ENCODE measurements at regions not wholly inside any gene's neighbourhood (a gene's known extent, or its start where the extent isn't known, plus 50 kb on each side); places are given as distances from the start of the nearest gene placed in this dataset.

DNA sequence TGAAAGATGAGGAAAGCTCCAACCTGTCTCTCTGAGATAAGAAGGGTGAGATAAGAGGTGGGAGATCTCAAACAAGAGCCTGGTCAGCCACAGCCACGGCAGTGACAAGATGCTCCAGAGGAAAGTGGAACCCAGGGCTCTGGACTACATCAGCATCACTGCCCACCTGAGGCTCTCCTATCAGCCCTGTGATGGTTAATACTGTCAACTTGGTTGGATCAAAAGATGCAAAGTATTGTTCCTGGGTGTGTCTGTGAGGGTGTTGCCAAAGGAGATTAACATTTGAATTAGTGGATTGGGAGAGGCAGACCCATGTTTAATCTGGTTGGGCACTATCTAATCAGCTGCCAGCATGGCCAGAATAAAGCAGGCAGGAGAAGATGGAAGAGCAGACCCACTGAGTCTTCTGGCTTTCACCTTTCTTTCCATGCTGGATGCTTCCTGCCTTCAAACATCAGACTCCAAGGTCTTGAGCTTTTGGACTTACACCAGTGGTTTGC is 476.6 kb upstream of the NBEA start:
- DNase-seq, result no peak

GRCh38 chr13:34466301-34466700 is 475.8 kb upstream of the NBEA start:
- no peak for DNase-seq

GRCh38 chr13:34467450-34468083 is 474.5 kb upstream of the NBEA start:
- no peak for DNase-seq

DNA sequence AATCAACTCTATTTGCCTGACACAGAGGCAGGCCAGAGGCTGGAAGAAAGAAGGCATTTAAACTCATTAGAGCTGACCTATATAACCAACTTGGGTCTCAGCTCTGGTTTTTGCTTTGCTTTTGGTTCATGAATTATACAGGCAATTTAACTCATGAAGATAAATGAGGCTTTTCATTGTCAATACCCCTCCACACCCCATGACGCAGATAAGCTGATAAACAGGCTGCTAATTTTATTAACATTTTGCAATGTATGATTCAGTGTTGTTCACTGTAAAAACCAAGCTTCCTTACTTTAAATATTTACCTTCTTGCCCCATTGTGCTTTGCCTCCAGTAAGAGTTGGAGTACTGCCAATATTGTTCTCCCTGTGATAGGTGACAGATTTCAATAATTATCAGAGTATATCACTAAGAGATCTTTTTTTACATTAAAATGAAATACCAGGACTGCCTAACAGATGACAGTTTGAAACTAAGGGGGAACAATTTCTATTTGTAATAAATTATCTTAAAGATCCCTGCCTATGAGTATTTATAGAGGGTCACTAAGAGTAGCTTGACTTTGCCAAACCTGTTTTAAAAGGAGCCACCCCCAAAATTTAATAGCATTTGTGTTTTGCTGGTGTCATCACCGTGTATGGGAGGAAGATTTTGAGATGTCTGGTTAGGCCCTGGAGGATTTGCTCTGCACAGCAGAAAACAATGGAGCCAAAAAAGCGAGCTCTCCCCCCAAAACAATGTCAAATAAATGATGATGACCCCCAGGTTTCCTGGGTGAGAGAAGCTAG is 472.7 kb upstream of the NBEA start:
- DNase-seq, result no peak

DNA sequence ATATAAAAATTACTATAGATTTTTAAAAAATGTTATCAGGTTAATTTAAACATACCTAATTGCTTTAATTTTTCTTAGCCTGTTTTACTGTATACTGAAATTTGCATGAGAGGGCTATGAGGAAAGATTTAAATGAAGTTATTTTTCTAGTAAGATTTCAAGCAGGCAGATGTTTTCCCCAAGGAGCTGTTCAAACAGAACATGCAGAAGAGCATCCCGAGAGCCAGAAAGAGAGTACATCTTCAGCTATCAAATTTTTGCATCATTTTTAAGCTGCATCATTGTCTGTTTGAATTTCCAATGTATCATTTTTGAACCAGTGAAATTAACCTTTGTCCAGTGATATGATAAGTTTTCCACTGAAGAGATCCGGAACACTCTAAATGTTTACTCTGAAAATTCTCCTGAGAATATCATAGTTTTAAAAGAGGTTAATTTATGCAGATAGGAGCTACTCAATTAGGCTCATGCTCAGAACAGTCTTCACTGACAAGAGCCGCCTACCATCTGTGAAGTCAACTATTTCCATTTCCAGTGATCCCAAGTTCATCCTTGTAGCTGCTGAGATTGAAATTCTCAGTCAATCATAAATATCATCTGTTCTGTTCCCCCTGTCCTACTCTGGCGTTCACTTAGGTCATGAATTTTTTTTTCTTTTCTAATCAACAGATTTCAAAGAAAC is 467.7 kb upstream of the NBEA start:
- no peak for DNase-seq

DNA sequence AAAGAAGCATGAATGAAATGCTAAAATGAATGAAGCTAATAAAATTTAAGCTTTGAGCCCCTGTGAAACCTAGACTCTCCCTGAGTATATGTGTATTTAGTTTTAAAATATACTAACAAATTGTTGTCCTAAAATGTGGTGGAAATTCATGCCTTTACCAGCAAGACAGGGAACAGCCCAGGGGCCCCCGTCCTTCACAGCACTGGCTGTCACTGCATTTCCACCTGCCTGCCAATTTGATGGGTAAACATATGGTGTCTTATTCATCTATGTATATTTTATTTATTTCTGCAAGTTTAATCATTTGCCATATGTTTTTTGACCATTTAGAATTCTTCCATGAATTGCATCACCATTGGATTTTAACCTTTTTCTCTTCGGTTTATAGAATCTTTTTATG is 463.7 kb upstream of the NBEA start:
- DNase-seq, result no peak

DNA sequence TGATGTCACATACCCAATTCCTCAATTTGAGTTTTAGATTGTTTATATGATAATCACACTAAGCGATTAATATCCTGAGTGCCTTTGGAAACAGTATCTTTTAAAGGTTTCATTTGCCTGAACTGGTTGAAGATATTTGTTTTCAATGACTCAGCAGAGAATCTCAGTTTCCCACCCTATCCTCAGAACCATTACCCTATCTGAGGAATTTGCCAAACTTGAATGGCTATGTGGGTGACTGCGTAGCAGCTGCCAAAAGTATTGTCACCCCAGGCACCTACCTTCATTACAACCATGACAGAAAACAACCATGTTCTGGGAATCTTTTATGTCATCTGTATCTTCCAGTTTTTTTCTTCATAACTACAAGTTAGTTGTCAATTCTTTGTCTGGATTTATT is 440.1 kb upstream of the NBEA start:
- DNase-seq, result no peak

- no peak for DNase-seq
Observed at GRCh38 chr13:34502621-34503020, 439.4 kb upstream of the NBEA start.

DNA sequence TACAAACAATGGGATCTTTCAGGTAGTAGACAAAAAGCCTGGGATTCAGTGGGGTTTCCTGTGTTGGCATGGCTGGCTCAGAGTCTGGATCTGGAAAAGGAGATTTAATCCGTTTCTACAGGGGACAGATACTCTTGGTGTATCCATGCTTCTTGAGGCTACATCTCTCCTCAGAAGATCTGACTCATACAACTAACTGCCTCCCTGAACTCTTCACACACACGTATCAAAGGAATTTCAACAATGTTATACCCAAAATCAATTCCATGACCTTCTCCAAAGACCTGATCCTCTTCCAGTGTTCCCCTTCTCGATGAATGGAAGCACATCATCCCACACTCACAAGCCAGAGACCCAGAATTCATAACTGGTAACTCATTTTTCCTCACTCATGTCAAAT is 435.3 kb upstream of the NBEA start:
- DNase-seq, result no peak

DNA sequence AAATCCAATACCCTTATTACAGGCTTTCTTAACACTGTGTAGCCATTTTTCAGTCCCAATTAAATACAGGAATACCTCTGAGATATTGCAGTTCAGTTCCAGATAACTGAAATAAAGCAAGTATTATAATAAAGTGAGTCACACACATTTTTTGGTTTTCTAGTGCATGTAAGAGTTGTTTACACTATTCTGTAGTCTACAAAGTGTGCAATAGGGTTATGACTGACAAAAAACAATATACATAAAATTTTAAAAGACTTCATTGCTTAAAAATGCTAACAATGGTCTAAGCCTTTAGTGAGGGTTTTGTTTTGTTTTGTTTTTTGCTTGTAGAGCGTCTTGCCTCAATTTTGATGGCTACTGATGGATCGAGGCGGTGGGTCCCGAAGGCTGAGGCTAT is 434.4 kb upstream of the NBEA start:
- no peak for DNase-seq

DNA sequence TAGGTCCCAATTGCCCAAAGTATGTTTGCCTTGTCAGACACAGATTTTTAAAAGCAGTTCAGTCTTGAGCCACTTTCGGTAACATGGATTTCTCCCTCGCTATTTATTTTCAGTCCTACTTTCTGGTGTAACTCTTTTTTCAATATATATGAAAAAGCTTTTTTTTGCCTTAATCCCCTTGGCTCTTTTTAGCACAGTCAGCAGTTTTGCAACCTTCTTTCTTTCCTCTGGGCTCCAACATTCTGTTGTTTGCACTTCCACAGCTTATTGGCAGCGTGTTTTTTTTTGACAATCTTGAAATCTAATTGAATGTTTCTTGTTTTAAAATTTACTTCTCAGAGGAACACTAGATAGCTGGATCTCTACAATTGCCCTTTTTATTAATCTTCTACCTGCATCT is 429.3 kb upstream of the NBEA start:
- DNase-seq, result no peak

DNA sequence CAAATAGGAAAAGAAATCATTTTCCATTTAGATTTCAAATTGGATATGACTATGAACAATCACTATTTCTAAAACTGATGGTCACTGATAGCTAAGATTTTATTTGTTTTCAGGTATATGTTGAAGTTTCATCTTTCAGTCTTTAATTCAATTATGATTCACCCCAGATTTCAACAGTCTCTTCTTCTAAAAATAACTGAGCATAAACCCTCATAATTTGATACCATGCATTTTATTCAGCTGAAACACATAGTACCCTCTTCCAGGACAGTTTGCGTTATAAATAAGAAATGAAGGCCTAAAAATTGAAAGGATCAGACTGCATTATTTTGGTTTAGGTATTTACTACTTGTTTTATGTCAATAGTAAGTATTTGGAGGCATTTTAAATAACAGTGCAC is 428.5 kb upstream of the NBEA start:
- no peak for DNase-seq

GRCh38 chr13:34515201-34515600 is 426.9 kb upstream of the NBEA start:
- no peak for DNase-seq

DNA sequence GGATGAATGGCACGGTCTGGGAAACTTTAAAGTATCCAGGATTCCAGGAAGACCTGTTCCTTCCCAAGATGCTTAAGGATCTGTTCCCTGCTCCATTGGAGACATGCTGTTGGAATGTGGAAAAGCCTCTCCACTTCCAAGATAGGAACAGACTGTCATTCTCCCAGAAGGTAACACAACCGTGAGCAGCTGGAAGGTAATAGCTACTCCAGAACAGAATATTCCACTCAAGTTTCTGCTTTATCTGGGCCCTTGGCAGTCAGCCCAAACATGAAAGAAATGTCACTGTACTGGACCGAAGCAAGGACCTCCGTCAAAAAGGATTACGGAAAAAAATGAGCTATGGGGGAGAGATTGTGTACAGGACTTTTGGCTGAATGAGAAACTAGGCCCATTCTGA is 420.9 kb upstream of the NBEA start:
- no peak for DNase-seq

- DNase-seq, result no peak
Observed at GRCh38 chr13:34522808-34523207, 419.3 kb upstream of the NBEA start.

- no peak for DNase-seq
Observed at GRCh38 chr13:34523406-34523805, 418.7 kb upstream of the NBEA start.

DNA sequence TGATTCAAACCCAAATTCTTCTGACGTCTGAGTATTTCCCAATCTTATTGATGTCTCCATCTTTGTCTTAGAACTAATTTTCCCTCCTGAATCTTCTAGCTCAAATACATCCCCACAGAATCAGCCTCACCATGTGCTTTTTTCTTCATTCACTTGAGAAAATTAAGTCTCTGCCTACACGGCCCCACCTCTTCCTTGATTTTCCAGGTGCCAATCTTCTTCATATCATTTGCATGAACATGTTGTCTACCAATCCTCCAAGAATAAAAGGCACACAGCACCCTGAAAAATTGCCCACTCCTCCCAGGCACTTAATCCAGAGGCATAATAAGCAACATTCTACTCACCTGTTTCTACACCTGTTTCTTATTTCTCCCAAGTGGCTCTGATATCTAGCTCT is 408.1 kb upstream of the NBEA start:
- no peak for DNase-seq

DNA sequence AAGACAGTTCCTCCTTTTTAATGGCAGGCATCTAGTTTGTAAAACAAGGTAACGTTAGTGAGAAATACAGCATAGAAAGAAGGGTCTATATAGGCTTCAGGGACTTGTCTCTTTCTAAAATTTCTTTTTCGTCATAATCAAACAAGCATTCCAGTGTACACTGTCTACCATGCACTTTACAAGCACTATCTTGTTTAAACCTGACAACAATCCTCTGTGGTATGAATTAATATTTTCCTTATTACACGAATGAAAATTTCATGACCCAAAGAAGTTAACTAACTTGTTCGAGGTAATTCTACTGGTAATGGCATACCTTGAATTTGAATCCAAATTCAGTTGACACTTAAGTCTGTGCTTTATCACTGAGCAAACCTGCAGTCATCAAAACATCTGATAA is 399.7 kb upstream of the NBEA start:
- no peak for DNase-seq

GRCh38 chr13:34543836-34544235 is 398.2 kb upstream of the NBEA start:
- no peak for DNase-seq

DNA sequence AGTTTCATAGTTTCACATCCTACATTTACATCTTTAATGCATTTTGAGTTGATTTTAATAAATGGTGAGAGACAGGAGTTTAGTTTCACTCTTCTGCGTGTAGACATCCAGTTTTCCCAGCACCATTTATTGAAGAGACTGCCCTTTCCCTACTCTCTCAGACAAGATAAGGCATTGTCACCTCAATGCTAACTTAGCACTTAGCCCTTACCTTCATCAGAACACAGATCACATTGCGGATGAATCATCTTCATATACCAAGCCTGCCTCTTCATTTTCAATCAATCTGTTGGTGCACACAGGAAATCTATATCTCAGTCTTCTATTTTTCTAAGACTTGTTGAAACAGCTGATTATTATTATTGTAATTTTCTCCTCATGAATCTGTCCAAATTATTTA is 396.6 kb upstream of the NBEA start:
- no peak for DNase-seq

DNA sequence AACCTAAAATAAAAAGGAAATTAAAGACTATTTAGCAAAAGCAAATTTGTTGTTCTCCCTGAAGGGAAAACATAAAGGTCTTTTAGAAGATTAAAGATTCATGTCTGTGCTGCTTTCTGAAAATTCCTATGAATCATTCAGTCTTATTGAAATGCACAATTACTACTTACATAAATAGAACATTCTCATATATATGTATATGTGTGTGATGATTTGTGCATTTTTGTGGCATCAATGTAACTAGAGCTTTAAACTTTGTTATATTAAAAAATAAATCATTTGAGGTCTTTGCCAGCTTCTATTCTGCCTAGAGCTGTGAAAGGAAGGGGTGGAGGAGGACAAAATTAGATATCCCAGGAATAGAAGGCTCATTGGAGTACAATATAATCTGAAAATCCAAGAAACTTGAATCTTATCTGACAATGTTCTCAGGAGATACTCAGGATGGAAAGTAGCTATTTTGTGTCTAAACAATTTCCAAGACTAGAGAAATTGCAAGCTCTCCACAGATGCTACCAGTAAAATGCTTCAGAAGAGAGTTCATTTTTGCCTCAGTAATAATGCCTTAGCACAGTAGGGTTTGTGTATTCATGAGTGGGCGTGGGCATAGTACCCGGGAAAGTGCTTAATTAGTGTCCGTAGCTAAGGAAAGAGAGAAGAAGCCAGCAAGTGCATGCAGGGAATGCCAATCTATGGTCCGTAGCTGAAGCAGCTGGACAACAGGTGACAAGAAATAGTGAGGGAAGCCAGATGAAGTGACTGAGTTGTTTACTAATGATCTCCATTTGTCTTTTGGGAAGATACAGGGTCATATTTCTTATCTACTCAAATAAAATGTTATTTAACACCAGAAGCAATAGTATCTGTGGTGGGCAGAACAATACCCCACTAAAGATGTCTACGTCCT is 395.5 kb upstream of the NBEA start:
- DNase-seq, result no peak

- no peak for DNase-seq
Observed at GRCh38 chr13:34547929-34548328, 394.1 kb upstream of the NBEA start.

All from renal pelvis (tissue), 1 donor.